ENCODE measurements at regions not wholly inside any gene's neighbourhood (a gene's known extent, or its start where the extent isn't known, plus 50 kb on each side); places are given as distances from the start of the nearest gene placed in this dataset.

GRCh38 chr3:153885359-153885758 is 235.8 kb upstream of the ARHGEF26 start:
- TF ChIP-seq CTCF (IDR thresholded peaks at IDR 0.05), result no peak

GRCh38 chr3:153889905-153890334 is 231.3 kb upstream of the ARHGEF26 start:
- TF ChIP-seq CTCF (IDR thresholded peaks at IDR 0.05), result no peak

DNA sequence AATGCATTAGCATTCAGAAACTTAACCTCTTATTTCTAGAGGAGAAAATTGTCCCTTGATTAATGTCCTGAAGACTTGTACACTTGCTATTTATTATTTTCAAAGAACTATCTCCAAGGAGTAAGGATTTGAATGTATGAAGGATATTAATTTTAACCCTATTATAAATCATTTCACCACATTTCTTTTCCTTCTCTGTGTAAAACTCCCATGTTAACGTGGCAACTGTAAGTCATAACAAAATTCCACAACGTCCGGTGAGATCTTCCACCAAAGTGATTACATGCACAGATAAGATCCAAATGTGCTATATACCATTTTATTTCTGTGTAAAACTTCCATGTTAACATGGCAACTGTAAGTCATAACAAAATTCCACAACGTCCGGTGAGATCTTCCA is 229.1 kb upstream of the ARHGEF26 start:
- TF ChIP-seq CTCF (IDR thresholded peaks at IDR 0.05), result no peak

GRCh38 chr3:153894857-153895256 is 226.3 kb upstream of the ARHGEF26 start:
- TF ChIP-seq CTCF (IDR thresholded peaks at IDR 0.05), result no peak

DNA sequence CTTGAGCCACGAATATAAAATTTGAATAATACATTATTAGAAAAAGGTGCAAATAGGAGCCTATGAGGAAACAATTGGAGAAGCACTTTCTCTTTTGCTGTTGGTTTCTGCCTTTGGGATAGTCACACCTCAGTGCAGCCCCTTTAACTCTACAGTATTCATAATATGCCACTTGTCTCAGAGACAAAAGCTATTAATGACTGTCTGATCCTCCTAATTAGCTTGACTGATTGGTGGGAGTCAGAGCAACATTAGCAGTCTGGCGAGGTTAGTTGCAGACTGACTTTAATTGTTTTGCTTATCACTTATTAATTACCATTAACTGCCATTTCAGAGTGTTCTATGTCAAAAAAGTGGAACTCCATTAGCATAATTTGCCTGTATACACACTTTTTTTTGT is 225.0 kb upstream of the ARHGEF26 start:
- TF ChIP-seq CTCF (IDR thresholded peaks at IDR 0.05), result no peak

DNA sequence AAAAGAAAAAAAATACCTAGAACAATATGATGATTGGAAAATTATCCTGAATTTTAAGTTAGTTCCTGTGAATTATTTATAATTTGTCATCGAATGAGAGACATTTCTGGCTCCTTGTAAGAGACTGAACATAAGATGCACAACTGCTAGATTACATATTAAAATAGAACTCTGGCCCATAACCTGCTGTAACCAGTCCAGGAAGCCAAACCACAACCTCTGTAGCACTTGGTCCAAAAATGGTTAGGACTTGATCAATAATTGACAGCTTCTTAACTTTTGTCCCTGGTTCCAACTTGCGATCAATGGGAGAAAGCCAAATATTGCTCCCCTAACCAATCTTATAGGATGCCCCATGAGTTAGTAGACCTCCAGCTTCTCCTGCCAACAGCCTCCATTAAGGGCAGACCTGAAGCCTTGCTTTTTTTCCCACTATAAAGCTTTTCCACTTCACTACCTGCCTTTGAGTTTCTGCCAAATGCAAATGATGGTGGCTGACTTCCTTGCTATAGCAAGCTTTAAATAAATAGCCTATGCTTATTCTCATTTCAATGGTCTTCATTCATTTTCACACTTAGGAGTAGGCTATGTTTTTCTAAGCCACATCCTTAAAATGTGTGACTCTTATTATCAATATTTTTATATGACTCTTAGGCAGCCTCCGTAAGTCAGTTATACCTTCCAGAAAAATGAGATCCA is 224.0 kb upstream of the ARHGEF26 start:
- no peak for TF ChIP-seq CTCF (IDR thresholded peaks at IDR 0.05)

- no peak for TF ChIP-seq CTCF (IDR thresholded peaks at IDR 0.05)
Measured at GRCh38 chr3:153897842-153898241, 223.3 kb upstream of the ARHGEF26 start.

DNA sequence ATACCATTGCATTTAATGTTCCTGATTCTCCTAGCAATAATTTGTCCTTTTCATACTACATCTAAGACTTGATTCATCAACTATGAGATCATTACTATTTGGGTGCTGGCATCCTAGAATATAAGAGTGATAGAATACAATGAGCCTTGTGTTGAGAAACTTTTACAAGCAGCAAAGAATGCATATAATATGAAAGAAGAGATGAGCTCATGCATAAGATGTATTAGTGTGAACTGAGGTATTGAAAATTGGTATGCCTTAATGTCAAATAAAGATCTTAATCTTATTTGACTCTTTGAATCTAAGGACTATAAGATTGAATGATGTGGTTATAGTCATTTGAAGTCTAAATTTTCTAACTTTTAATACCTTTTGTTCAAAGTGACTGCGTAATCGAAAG is 220.0 kb upstream of the ARHGEF26 start:
- no peak for TF ChIP-seq CTCF (IDR thresholded peaks at IDR 0.05)

Data from LNCAP (cell line).